ENCODE measurements at regions not wholly inside any gene's neighbourhood (a gene's known extent, or its start where the extent isn't known, plus 50 kb on each side); places are given as distances from the start of the nearest gene placed in this dataset.

- TF ChIP-seq GABPA (IDR thresholded peaks at IDR 0.05; ENCODE audit: borderline replicate concordance, insufficient read depth, low read length): no peak
- TF ChIP-seq GTF2F1 (IDR thresholded peaks at IDR 0.05; ENCODE audit: borderline replicate concordance, low read depth, low read length): no peak
- TF ChIP-seq CHD2 (IDR thresholded peaks at IDR 0.05; ENCODE audit: low read length): no peak
- TF ChIP-seq EZH2 (IDR thresholded peaks at IDR 0.05; ENCODE audit: low read depth, low read length, severe bottlenecking): no peak
- TF ChIP-seq POLR2AphosphoS5 (IDR thresholded peaks at IDR 0.05; ENCODE audit: low read depth, low read length): no peak
- no peak for TF ChIP-seq YY1 (IDR thresholded peaks at IDR 0.05; ENCODE audit: low read depth, low read length)
- no peak for TF ChIP-seq CHD7 (IDR thresholded peaks at IDR 0.05; ENCODE audit: insufficient replicate concordance, low read length)
These were observed 231.0 kb downstream of the MAN2A1 start (continued) for GRCh38 chr5:109920736-109921135.
